Activated T-cell treated with anti-CD3 and anti-CD28 coated beads, Interleukin-2, amount 50 U/mL, for 72 hours (primary cell): ENCODE measurements at regions not wholly inside any gene's neighbourhood (a gene's known extent, or its start where the extent isn't known, plus 50 kb on each side); places are given as distances from the start of the nearest gene placed in this dataset.
"Not testable (repeated sequence)": the region's sequence is repeated elsewhere in the genome, so short reads cannot be mapped to it uniquely, and the experiment has no call there.

ENCODE experiments used
- ATAC-seq, 2 donors: fragments of 150-1000 bp; cut with Tn5 transposase; replicated peaks in 1 of 2; 2 replicates each; pipeline ENCODE4 v1.10.0; 2021; ENCODE audit warnings: moderate library complexity in 2 of 2, mild to moderate bottlenecking in 1 of 2
- DNase-seq, 2 donors: peaks; one replicate each; pipeline ENCODE4 v3.0.0; 2021 to 2022; ENCODE audit warnings: mixed read lengths in 1 of 2
- H3K27ac Mint-ChIP-seq: one replicate; pipeline ENCODE4 v1.8.0; 2022; ENCODE audit warnings: mild to moderate bottlenecking, moderate library complexity, mixed read lengths
- H3K27me3 Mint-ChIP-seq: one replicate; pipeline ENCODE4 v1.8.0; 2022; ENCODE audit warnings: low read depth, mixed read lengths
- H3K36me3 Mint-ChIP-seq, 2 donors: one replicate each; pipeline ENCODE4 v1.8.0; 2022; ENCODE audit warnings: mixed read lengths in 2 of 2, mild to moderate bottlenecking in 1 of 2; ENCODE audit not compliant: insufficient read depth in 2 of 2
- H3K4me1 Mint-ChIP-seq: one replicate; pipeline ENCODE4 v1.8.0; 2022; ENCODE audit warnings: low read depth, mixed read lengths
- H3K4me3 Mint-ChIP-seq, 2 donors: one replicate each; pipeline ENCODE4 v1.8.0; 2022; ENCODE audit warnings: mild to moderate bottlenecking in 2 of 2, mixed read lengths in 2 of 2, moderate library complexity in 2 of 2
- H3K9me3 Mint-ChIP-seq, 2 donors: one replicate each; pipeline ENCODE4 v1.8.0; 2022; ENCODE audit warnings: mixed read lengths in 2 of 2

GRCh38 chr6:79408256-79408974 lies 128.8 kb downstream of the LCA5 start:
- Mint-ChIP-seq H3K27me3 (no peaks in the 10 kb centered on the region), H3K27ac (no peak overlapping the region), H3K4me3 (no peak overlapping the region), H3K36me3 (no peaks in the 10 kb centered on the region), H3K4me1 (no peaks in the 10 kb centered on the region), H3K9me3 (no peaks in the 10 kb centered on the region)
- no peak for DNase-seq
- no peak for ATAC-seq

- no peak overlapping the region for H3K27ac Mint-ChIP-seq
- no peaks in the 10 kb centered on the region for H3K36me3 Mint-ChIP-seq
- H3K4me3 Mint-ChIP-seq, result no peak overlapping the region
- no peak for DNase-seq
- no peak for ATAC-seq
- no peaks in the 10 kb centered on the region for H3K27me3 Mint-ChIP-seq
- H3K9me3 Mint-ChIP-seq, result no peaks in the 10 kb centered on the region
- no peaks in the 10 kb centered on the region for H3K4me1 Mint-ChIP-seq
These were observed 132.6 kb downstream of the LCA5 start for GRCh38 chr6:79404677-79405076.

DNA sequence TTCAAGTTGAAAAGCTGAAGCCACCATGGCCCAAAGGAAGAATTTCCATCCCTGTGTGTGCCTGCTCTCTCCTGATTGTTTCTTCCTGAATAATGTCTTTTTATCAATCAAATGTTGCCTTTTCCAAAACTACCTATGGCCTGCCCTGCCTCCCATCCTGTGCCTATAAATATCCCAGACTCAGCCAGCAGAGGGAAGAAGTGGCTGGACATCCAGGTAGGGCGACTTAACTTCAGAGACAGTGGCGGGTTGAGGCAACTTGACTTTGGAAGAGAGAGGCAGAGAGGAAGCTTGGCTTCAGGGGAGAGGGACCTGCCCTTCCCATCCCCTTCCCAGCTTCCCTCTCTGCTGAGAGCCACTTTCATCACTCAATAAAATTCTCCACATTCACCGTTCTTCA lies 133.0 kb downstream of the LCA5 start:
- ATAC-seq, result no peak
- H3K4me3 Mint-ChIP-seq, result no peak overlapping the region

GRCh38 chr6:79403563-79403962 lies 133.7 kb downstream of the LCA5 start:
- ATAC-seq, result no peak

More for the DNA sequence above, 133.0 kb downstream of the LCA5 start:
- Mint-ChIP-seq H3K36me3 (no peaks in the 10 kb centered on the region), H3K9me3 (no peaks in the 10 kb centered on the region), H3K27me3 (no peaks in the 10 kb centered on the region), H3K4me1 (no peaks in the 10 kb centered on the region), H3K27ac (no peak overlapping the region)
- no peak for DNase-seq

GRCh38 chr6:79403086-79403485 lies 134.1 kb downstream of the LCA5 start:
- no peak for ATAC-seq
- H3K9me3 Mint-ChIP-seq, result peaks cover 2 to 4% of the 10 kb centered on the region in 2 donors
- no peaks in the 10 kb centered on the region for H3K27me3 Mint-ChIP-seq
- DNase-seq, result no peak
- no peak overlapping the region for H3K4me3 Mint-ChIP-seq
- H3K27ac Mint-ChIP-seq, result no peak overlapping the region
- no peaks in the 10 kb centered on the region for H3K4me1 Mint-ChIP-seq
- peaks cover 0 to 1% of the 10 kb centered on the region in 2 donors for H3K36me3 Mint-ChIP-seq

More at GRCh38 chr6:79403563-79403962, 133.7 kb downstream of the LCA5 start:
- Mint-ChIP-seq H3K4me3 (no peak overlapping the region), H3K27ac (no peak overlapping the region), H3K36me3 (no peaks in the 10 kb centered on the region), H3K9me3 (peaks cover 0 to under 1% of the 10 kb centered on the region in 2 donors), H3K4me1 (no peaks in the 10 kb centered on the region), H3K27me3 (no peaks in the 10 kb centered on the region)
- no peak for DNase-seq

DNA sequence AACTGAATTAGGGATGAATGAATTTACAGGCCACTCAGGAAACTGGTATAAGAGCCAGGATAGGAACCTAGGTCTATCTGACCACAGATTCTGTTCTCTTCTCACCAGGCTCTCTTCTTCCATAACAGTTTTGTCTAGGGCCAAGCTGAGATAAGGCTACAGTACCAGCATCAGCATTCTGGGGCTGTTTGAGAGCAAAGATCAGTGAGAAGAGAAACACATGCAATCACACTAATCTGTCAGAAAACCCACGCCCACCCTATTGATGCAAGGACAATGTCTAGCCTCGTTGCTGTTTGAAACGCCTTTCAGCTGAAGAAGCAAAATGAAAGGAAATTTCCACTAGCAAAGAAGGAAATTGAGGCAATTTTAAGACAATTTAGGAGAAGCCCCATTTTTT lies 137.7 kb downstream of the LCA5 start:
- DNase-seq (no peak), ATAC-seq (no peak)
- no peak overlapping the region for H3K27ac Mint-ChIP-seq
- no peaks in the 10 kb centered on the region for H3K27me3 Mint-ChIP-seq
- peaks cover 0 to 1% of the 10 kb centered on the region in 2 donors for H3K36me3 Mint-ChIP-seq
- no peaks in the 10 kb centered on the region for H3K4me1 Mint-ChIP-seq
- peaks cover 2 to 4% of the 10 kb centered on the region in 2 donors for H3K9me3 Mint-ChIP-seq
- no peak overlapping the region for H3K4me3 Mint-ChIP-seq

DNA sequence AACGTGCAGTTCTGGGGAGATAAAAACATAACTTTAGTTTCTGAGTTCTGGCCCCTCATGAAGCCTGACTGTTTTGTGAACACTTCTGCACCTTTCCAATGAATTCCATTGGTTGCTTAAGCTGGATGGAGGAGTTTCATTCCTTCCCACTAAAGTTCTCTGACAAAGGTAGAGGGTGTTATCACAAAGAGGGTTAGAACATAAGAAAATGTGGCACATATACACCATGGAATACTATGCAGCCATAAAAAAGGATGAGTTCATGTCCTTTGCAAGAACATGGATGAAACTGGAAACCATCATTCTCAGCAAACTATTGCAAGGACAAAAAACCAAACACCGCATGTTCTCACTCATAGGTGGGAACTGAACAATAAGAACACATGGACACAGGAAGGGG lies 138.6 kb downstream of the LCA5 start:
- not testable (repeated sequence) for H3K9me3 Mint-ChIP-seq, DNase-seq, H3K27me3 Mint-ChIP-seq, H3K4me3 Mint-ChIP-seq, H3K36me3 Mint-ChIP-seq, H3K4me1 Mint-ChIP-seq, H3K27ac Mint-ChIP-seq, ATAC-seq

GRCh38 chr6:79396625-79397024 lies 140.6 kb downstream of the LCA5 start:
- peaks cover 8% of the 10 kb centered on the region for H3K27me3 Mint-ChIP-seq
- no peak overlapping the region for H3K4me3 Mint-ChIP-seq
- H3K36me3 Mint-ChIP-seq, result peaks cover 4 to 7% of the 10 kb centered on the region in 2 donors
- H3K9me3 Mint-ChIP-seq, result peaks cover 8 to 9% of the 10 kb centered on the region in 2 donors
- ATAC-seq (no peak), DNase-seq (no peak)
- H3K27ac Mint-ChIP-seq, result no peak overlapping the region
- no peaks in the 10 kb centered on the region for H3K4me1 Mint-ChIP-seq

GRCh38 chr6:79394690-79395089 lies 142.5 kb downstream of the LCA5 start:
- peaks cover 8 to 9% of the 10 kb centered on the region in 2 donors for H3K9me3 Mint-ChIP-seq
- ATAC-seq (no peak), DNase-seq (no peak)
- peaks cover 8% of the 10 kb centered on the region for H3K27me3 Mint-ChIP-seq
- H3K4me1 Mint-ChIP-seq, result no peaks in the 10 kb centered on the region
- peaks cover 4 to 7% of the 10 kb centered on the region in 2 donors for H3K36me3 Mint-ChIP-seq
- H3K4me3 Mint-ChIP-seq, result no peak overlapping the region
- H3K27ac Mint-ChIP-seq, result no peak overlapping the region

GRCh38 chr6:79392094-79392493 lies 145.1 kb downstream of the LCA5 start:
- no peak for DNase-seq
- H3K4me1 Mint-ChIP-seq, result no peaks in the 10 kb centered on the region
- no peak overlapping the region for H3K4me3 Mint-ChIP-seq
- peaks cover 14% of the 10 kb centered on the region for H3K27me3 Mint-ChIP-seq
- peaks cover 4 to 9% of the 10 kb centered on the region in 2 donors for H3K9me3 Mint-ChIP-seq
- no peak overlapping the region for H3K27ac Mint-ChIP-seq
- H3K36me3 Mint-ChIP-seq, result peaks cover 3 to 7% of the 10 kb centered on the region in 2 donors
- ATAC-seq, result no peak

GRCh38 chr6:79391480-79391879 lies 145.8 kb downstream of the LCA5 start:
- Mint-ChIP-seq H3K36me3 (peaks cover 3 to 7% of the 10 kb centered on the region in 2 donors), H3K4me3 (no peak overlapping the region), H3K27me3 (peaks cover 14% of the 10 kb centered on the region), H3K4me1 (no peaks in the 10 kb centered on the region), H3K27ac (no peak overlapping the region), H3K9me3 (peaks cover 4 to 9% of the 10 kb centered on the region in 2 donors)
- no peak for ATAC-seq
- no peak for DNase-seq

GRCh38 chr6:79385893-79386292 lies 151.3 kb downstream of the LCA5 start:
- no peak for ATAC-seq
- Mint-ChIP-seq H3K4me1 (no peaks in the 10 kb centered on the region), H3K9me3 (peaks cover 0 to 2% of the 10 kb centered on the region in 2 donors), H3K27ac (no peak overlapping the region), H3K27me3 (peaks cover 7% of the 10 kb centered on the region), H3K36me3 (no peaks in the 10 kb centered on the region), H3K4me3 (no peak overlapping the region)
- DNase-seq, result no peak

DNA sequence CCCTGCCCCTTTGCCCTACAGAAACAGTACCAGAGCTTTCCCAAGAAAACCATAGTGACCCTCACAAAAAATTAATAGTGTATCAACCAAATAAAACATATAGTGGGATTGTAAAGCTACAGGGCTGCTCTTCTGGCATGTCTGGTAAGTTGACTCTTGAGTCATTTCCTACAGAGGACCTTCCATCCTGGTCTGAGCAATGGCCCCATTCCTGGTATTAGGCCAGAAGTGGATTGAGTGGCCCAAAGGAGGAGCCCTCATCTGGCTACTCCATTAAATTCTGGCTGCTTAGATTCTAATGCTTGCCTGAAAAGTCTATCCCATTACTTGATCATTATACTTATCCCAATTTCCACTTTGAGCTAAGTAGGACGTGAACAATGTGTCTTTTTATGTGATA lies 150.9 kb upstream of the HMGN3 start:
- peaks cover 7% of the 10 kb centered on the region for H3K27me3 Mint-ChIP-seq
- no peak for ATAC-seq
- H3K4me1 Mint-ChIP-seq, result no peaks in the 10 kb centered on the region
- H3K4me3 Mint-ChIP-seq, result no peak overlapping the region
- peaks cover 0 to 2% of the 10 kb centered on the region in 2 donors for H3K9me3 Mint-ChIP-seq
- H3K36me3 Mint-ChIP-seq, result no peaks in the 10 kb centered on the region
- H3K27ac Mint-ChIP-seq, result no peak overlapping the region
- no peak for DNase-seq

- H3K4me3 Mint-ChIP-seq, result no peak overlapping the region
- no peak overlapping the region for H3K27ac Mint-ChIP-seq
- H3K9me3 Mint-ChIP-seq, result peaks cover 0 to 2% of the 10 kb centered on the region in 2 donors
- H3K4me1 Mint-ChIP-seq, result no peaks in the 10 kb centered on the region
- no peaks in the 10 kb centered on the region for H3K36me3 Mint-ChIP-seq
- peaks cover 7% of the 10 kb centered on the region for H3K27me3 Mint-ChIP-seq
- DNase-seq (no peak), ATAC-seq (no peak)
These were observed 150.4 kb upstream of the HMGN3 start for GRCh38 chr6:79384845-79385244.
